Fibroblast of lung (primary cell): ENCODE measurements at regions not wholly inside any gene's neighbourhood (a gene's known extent, or its start where the extent isn't known, plus 50 kb on each side); places are given as distances from the start of the nearest gene placed in this dataset.

Experiments used
- CTCF ChIP-seq, 2 donors: IDR thresholded peaks in 1 of 2; conservative IDR thresholded peaks in 1 of 2; 1 replicate in 1 of 2; 2 replicates in 1 of 2; pipeline ENCODE4 v1.5.1; 2011 to 2012; ENCODE audit warnings: low read length in 2 of 2, control low read depth in 1 of 2, inconsistent platforms in 1 of 2, low read depth in 1 of 2, mild to moderate bottlenecking in 1 of 2
- EZH2 ChIP-seq: IDR thresholded peaks from 2 replicates; pipeline ENCODE4 v1.5.1; 2012; ENCODE audit warnings: low read length, control low read depth, mild to moderate bottlenecking; ENCODE audit errors: missing control alignments

DNA sequence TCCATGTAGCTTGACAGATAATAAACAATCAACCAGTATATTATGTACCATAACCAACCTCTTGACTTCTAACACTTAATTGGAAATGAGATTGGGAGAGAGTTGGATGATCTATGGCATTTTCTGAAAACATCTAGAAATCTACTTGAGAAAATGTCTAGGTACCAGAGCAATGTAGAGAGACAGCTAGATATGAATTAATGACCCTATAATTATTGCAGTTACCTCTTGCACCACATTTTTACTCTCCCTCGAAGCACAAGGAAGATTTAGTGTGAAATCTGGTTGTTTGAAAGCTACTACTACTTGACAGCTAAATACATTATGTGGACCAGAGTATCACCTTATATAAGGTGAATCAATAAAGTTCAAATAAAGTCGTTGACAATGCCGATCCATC is 1534.4 kb upstream of the IGFBP7 start:
- TF ChIP-seq CTCF (conservative IDR thresholded peaks at IDR 0.05 in 1 of 2, IDR thresholded peaks at IDR 0.05 in 1 of 2; ENCODE audit: low read depth in 1 of 2, low read length in 2 of 2), result no peak
- TF ChIP-seq EZH2, result no peak
